SW 1271 (cell line): ENCODE measurements at regions not wholly inside any gene's neighbourhood (a gene's known extent, or its start where the extent isn't known, plus 50 kb on each side); places are given as distances from the start of the nearest gene placed in this dataset.

Experiments
- DNase-seq, 2 experiments: peaks; one replicate each; lab custom pipeline; 2025; lab: John Stamatoyannopoulos, UW

GRCh38 chr12:41762691-41763090, 382.0 kb downstream of the GXYLT1 start:
- DNase-seq = no peak

GRCh38 chr12:41745593-41745992, 399.1 kb downstream of the GXYLT1 start:
- DNase-seq = no peak

- no peak for DNase-seq
Observed at GRCh38 chr12:41743835-41744234, 400.8 kb downstream of the GXYLT1 start.

GRCh38 chr12:41739066-41739465, 405.6 kb downstream of the GXYLT1 start:
- no peak for DNase-seq

GRCh38 chr12:41737423-41737822, 407.3 kb downstream of the GXYLT1 start:
- no peak for DNase-seq

- DNase-seq = no peak
Observed at GRCh38 chr12:41736436-41736835, 408.2 kb downstream of the GXYLT1 start.

GRCh38 chr12:41731691-41732090, 413.0 kb downstream of the GXYLT1 start:
- no peak for DNase-seq

GRCh38 chr12:41731061-41731460, 413.6 kb downstream of the GXYLT1 start:
- DNase-seq = no peak

- no peak for DNase-seq
Observed at GRCh38 chr12:41724216-41724615, 420.5 kb downstream of the GXYLT1 start.

- no peak for DNase-seq
Observed at GRCh38 chr12:41719214-41719613, 425.5 kb downstream of the GXYLT1 start.

- no peak for DNase-seq
Observed at GRCh38 chr12:41715256-41715655, 429.4 kb downstream of the GXYLT1 start.

- DNase-seq = peak in 1 of 2 experiments; percentile 5
Observed at GRCh38 chr12:41709463-41710285, 435.0 kb downstream of the GXYLT1 start.

- DNase-seq = no peak
Observed at GRCh38 chr12:41709012-41709411, 435.7 kb downstream of the GXYLT1 start.

GRCh38 chr12:41706376-41706775, 438.3 kb downstream of the GXYLT1 start:
- no peak for DNase-seq

GRCh38 chr12:41701943-41702601, 442.6 kb downstream of the GXYLT1 start:
- no peak for DNase-seq

GRCh38 chr12:41700940-41701339, 443.7 kb downstream of the GXYLT1 start:
- DNase-seq = no peak

GRCh38 chr12:41699658-41700057, 445.0 kb downstream of the GXYLT1 start:
- DNase-seq = no peak

GRCh38 chr12:41697161-41697560, 447.5 kb downstream of the GXYLT1 start:
- no peak for DNase-seq

- no peak for DNase-seq
Observed at GRCh38 chr12:41684997-41685396, 459.7 kb downstream of the GXYLT1 start.

- DNase-seq = no peak
Observed at GRCh38 chr12:41683513-41684240, 461.0 kb downstream of the GXYLT1 start.

GRCh38 chr12:41683023-41683422, 461.7 kb downstream of the GXYLT1 start:
- no peak for DNase-seq

GRCh38 chr12:41681898-41682297, 462.8 kb downstream of the GXYLT1 start:
- DNase-seq = no peak

GRCh38 chr12:41680155-41680554, 464.5 kb downstream of the GXYLT1 start:
- no peak for DNase-seq
